HEK293T (cell line): ENCODE measurements at regions not wholly inside any gene's neighbourhood (a gene's known extent, or its start where the extent isn't known, plus 50 kb on each side); places are given as distances from the start of the nearest gene placed in this dataset.

Experiments
- CTCF ChIA-PET: fragments of 350-600 bp; formaldehyde crosslinking; extraction: SDS; loops from one replicate; lab custom pipeline; 2021; ENCODE audit warnings: antibody characterized with exemption, inconsistent platforms; lab: Yijun Ruan, JAX
- POLR2A ChIA-PET: fragments of 350-600 bp; formaldehyde crosslinking; extraction: SDS; loops from one replicate; lab custom pipeline; 2020; ENCODE audit warnings: antibody characterized with exemption, inconsistent platforms; lab: Yijun Ruan, JAX
- DNase-seq: peaks from one replicate; pipeline ENCODE4 v3.0.0; 2012; ENCODE audit warnings: mixed read lengths; ENCODE audit errors: extremely low spot score
- ARNT ChIP-seq: fragments of 450-650 bp; IDR thresholded peaks from 2 replicates; pipeline ENCODE4 v1.6.1; 2017; ENCODE audit warnings: mild to moderate bottlenecking
- BHLHE40 ChIP-seq: fragments of 450-650 bp; IDR thresholded peaks from 2 replicates; pipeline ENCODE4 v1.6.1; 2016; ENCODE audit warnings: mild to moderate bottlenecking, moderate library complexity, borderline replicate concordance
- CTBP1 ChIP-seq: fragments of 450-650 bp; IDR thresholded peaks from 2 replicates; pipeline ENCODE4 v1.6.1; 2016; ENCODE audit warnings: borderline replicate concordance
- ELF4 ChIP-seq: fragments of 450-650 bp; IDR thresholded peaks from 2 replicates; pipeline ENCODE4 v1.6.1; 2017; ENCODE audit warnings: antibody characterized with exemption
- FOXA1 ChIP-seq: fragments of 450-650 bp; IDR thresholded peaks from 2 replicates; pipeline ENCODE4 v1.6.1; 2016; ENCODE audit warnings: mild to moderate bottlenecking
- FOXK2 ChIP-seq: fragments of 450-650 bp; IDR thresholded peaks from 2 replicates; pipeline ENCODE4 v1.6.1; 2016; ENCODE audit warnings: mild to moderate bottlenecking
- FOXM1 ChIP-seq: fragments of 450-650 bp; IDR thresholded peaks from 2 replicates; pipeline ENCODE4 v1.6.1; 2017; ENCODE audit warnings: mild to moderate bottlenecking, borderline replicate concordance
- HDGF ChIP-seq: fragments of 450-650 bp; IDR thresholded peaks from 2 replicates; pipeline ENCODE4 v1.6.1; 2017; ENCODE audit warnings: antibody characterized with exemption, borderline replicate concordance
- L3MBTL2 ChIP-seq: fragments of 450-650 bp; conservative IDR thresholded peaks from 2 replicates; pipeline ENCODE4 v1.6.1; 2016; ENCODE audit warnings: mild to moderate bottlenecking
- LEF1 ChIP-seq: fragments of 450-650 bp; IDR thresholded peaks from 2 replicates; pipeline ENCODE4 v1.6.1; 2017; ENCODE audit warnings: mild to moderate bottlenecking, borderline replicate concordance
- NFRKB ChIP-seq: fragments of 450-650 bp; IDR thresholded peaks from 2 replicates; pipeline ENCODE4 v1.6.1; 2016; ENCODE audit warnings: mild to moderate bottlenecking, moderate library complexity
- SP1 ChIP-seq: fragments of 450-650 bp; IDR thresholded peaks from 2 replicates; pipeline ENCODE4 v1.6.1; 2017
- SUZ12 ChIP-seq: fragments of 450-650 bp; IDR thresholded peaks from 2 replicates; pipeline ENCODE4 v1.6.1; 2016; ENCODE audit warnings: mild to moderate bottlenecking
- TARDBP ChIP-seq: fragments of 450-650 bp; IDR thresholded peaks from 2 replicates; pipeline ENCODE4 v1.6.1; 2016
- ZNF384 ChIP-seq: fragments of 450-650 bp; IDR thresholded peaks from 2 replicates; pipeline ENCODE4 v1.6.1; 2016
- TF ChIP-seq, protein P1 (sequence below): fragments of 450-650 bp; IDR thresholded peaks from 2 replicates; pipeline ENCODE4 v1.6.1; 2016

DNA sequence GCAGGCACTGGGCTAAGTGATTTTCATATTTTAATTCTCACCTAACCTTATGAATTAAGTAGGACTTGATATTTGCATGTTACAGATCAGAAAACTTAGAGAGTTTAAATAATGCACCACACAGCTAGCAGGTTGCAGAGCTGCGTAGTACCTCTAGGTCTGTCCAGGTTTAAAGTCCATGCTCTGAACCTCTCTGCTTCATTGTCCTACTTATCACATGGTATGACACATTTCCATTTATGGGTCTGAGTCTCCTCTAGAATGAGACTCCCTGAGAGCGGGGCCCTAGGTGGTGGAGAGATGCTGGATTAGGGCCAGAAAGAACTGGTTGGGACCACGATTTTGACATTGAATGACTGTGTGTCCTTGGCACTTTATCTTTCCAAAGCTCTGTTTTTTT, 102.5 kb upstream of the USP24 start:
- no peak for DNase-seq
- CTCF ChIA-PET: interaction anchor here (0.7 to 1.3 kb wide), 2 partner anchors 20 to 28 kb away, joined by 3 to 4 read pairs; no protein-coding TSS in a partner anchor
- POLR2A ChIA-PET: no interaction called here
- TF ChIP-seq ARNT (no peak), ZNF384 (no peak), L3MBTL2 (no peak), NFRKB (no peak)
- TF ChIP-seq, protein P1, sequence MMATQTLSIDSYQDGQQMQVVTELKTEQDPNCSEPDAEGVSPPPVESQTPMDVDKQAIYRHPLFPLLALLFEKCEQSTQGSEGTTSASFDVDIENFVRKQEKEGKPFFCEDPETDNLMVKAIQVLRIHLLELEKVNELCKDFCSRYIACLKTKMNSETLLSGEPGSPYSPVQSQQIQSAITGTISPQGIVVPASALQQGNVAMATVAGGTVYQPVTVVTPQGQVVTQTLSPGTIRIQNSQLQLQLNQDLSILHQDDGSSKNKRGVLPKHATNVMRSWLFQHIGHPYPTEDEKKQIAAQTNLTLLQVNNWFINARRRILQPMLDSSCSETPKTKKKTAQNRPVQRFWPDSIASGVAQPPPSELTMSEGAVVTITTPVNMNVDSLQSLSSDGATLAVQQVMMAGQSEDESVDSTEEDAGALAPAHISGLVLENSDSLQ: no peak

DNA sequence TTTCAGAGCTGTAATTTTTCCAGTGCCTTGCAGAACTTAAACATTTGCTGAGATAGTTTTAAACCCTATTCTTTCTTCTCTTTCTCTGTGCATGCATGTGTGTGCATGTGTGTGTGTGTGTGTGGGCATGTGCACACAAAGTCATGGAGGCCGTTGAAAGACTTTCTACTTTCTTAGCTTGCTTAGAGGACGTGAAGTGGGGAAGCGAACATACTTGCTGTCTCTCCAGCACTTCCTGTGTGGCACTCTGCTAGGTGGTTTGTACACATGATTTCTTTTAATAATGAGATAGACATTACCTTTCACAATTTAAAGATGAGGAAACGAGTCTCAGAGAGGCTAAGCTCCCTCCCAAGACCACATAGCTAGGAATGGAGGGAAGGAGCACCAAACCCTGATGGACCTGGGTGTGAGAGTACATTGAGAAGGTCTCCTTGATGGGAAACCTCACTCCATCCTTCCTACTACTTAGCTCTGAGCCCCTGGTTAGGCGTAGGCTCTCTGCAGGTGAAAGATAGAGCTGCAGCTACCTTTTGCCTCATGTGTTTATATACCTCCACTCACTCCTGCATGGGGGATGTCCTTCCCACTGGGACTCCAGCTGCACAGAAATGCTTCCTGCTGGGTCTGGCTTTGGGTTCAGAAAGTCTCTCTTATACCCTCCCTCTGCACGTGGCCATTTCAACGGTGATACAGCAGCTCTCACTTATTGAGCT, 101.9 kb upstream of the USP24 start:
- no peak for TF ChIP-seq SP1
- TF ChIP-seq ZNF384: no peak
- TF ChIP-seq FOXK2: no peak
- no peak for TF ChIP-seq SUZ12
- no peak for TF ChIP-seq ELF4
- no peak for DNase-seq
- ChIA-PET CTCF (interaction anchor here (0.5 to 1.3 kb wide), 2 partner anchors 21 to 127 kb away, joined by 3 to 4 read pairs; no protein-coding TSS in a partner anchor), POLR2A (no interaction called here)

DNA sequence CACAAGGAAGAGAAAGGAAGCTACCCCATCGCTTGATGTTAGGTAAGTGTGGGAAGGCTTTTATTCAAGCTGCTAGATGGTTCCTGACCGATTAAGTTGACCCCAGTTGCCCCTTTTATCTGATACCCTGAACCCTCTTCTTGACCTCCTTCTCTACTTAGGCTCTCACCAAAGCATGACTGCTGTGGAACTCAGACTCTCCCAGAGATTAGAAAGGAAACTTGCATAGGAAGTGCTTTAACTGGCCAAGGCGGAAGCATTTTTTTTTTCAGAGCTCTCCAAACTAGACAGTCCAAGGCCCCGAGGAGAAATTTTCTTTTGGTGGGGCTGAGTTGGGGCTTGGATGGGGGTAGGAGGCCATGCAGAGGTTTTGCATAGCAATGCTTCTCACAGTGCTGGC, 101.3 kb upstream of the USP24 start:
- no peak for DNase-seq
- POLR2A ChIA-PET: no interaction called here
- CTCF ChIA-PET: interaction anchor here (0.5 to 1.3 kb wide), 2 partner anchors 21 to 128 kb away, joined by 3 to 4 read pairs; no protein-coding TSS in a partner anchor
- TF ChIP-seq FOXM1 (no peak), HDGF (no peak), TARDBP (no peak), ZNF384 (no peak), ELF4 (no peak), FOXA1 (no peak), CTBP1 (no peak), SP1 (no peak), ARNT (no peak), BHLHE40 (no peak), SUZ12 (no peak), L3MBTL2 (no peak), LEF1 (no peak), NFRKB (no peak), FOXK2 (no peak)

DNA sequence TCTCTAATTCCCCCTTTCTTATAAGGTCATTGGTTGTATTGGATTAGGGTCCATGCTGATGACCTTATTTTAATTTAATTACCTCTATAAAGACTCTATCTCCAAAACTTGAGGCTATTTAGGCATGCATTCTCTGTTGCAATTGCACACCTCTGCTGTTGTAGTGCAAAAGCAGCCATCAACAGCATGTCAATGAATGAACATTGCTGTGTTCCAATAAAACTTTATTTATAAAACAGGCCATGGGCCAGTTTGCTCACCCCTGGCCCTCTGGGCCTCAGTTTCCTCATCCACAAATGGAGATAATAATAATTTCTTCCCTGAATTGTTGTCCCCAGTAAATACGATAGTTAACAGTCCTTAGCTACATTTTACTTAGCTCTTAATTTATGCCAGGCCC, 100.4 kb upstream of the USP24 start:
- CTCF ChIA-PET: no interaction called here
- TF ChIP-seq CTBP1 (no peak), HDGF (no peak), L3MBTL2 (no peak), FOXK2 (no peak), ZNF384 (no peak), LEF1 (no peak), BHLHE40 (no peak), TARDBP (no peak), ELF4 (no peak), SP1 (no peak)
- TF ChIP-seq, protein P1: no peak
- DNase-seq: no peak
- POLR2A ChIA-PET: no interaction called here

DNA sequence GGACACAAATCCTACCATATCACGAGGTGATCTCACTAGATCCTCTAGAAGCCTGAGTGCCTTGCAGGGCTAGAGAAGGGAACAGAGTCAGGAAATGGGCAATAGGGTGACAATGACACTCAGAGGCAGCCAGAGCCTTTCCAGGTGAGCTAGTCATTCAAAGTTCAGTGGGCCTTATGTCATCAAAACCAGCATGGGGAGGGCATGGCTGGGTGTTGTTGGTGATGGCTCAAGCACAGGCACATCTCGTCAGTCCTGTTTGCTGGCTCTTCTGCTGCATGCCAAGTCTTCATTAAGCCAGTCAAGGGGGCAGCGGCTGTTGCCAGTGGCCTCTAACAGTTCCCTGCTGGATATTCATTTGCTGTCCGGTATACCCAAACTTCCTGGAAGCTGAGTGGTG, 99.6 kb upstream of the USP24 start:
- TF ChIP-seq L3MBTL2: no peak
- TF ChIP-seq LEF1: no peak
- TF ChIP-seq SUZ12: no peak
- no peak for TF ChIP-seq FOXA1
- no peak for TF ChIP-seq FOXM1
- no peak for TF ChIP-seq ARNT
- TF ChIP-seq, protein P1: no peak
- no peak for TF ChIP-seq BHLHE40
- TF ChIP-seq ZNF384: no peak
- no peak for TF ChIP-seq NFRKB
- TF ChIP-seq FOXK2: no peak
- TF ChIP-seq SP1: no peak
- no peak for TF ChIP-seq TARDBP
- TF ChIP-seq CTBP1: no peak
- TF ChIP-seq HDGF: no peak
- TF ChIP-seq ELF4: no peak
- POLR2A ChIA-PET: no interaction called here

DNA sequence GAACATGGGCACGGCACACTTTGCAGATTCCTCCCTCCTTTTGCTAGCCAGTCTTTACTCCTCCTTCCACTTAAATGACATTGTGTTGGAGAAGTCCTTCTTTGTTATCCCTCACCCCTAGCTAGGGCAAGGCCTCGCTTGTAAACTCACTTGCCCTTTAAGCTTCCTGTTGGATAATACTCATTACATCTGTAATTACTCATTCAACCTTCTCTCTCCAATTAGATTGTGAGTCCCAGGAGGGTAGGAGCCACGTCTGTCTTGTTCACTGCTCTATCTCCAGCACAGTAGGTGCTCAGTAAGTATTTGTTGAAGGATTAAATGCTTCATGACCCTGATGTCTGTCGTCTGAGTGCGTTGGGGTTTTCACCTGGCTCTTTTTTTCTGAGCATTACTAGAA, 98.7 kb upstream of the USP24 start:
- POLR2A ChIA-PET: no interaction called here
- no peak for DNase-seq
- TF ChIP-seq ZNF384: no peak
- no peak for TF ChIP-seq CTBP1
- TF ChIP-seq FOXM1: no peak
- TF ChIP-seq, protein P1: no peak
- CTCF ChIA-PET: no interaction called here

More for the DNA sequence above, 99.6 kb upstream of the USP24 start:
- CTCF ChIA-PET: no interaction called here
- DNase-seq: no peak
